NCI-H2029 (cell line): ENCODE measurements at regions not wholly inside any gene's neighbourhood (a gene's known extent, or its start where the extent isn't known, plus 50 kb on each side); places are given as distances from the start of the nearest gene placed in this dataset.

ENCODE experiments used
- DNase-seq: peaks from one replicate; lab custom pipeline; 2025; lab: John Stamatoyannopoulos, UW

GRCh38 chr2:19809206-19809605, 92.6 kb downstream of the TTC32 start:
- no peak for DNase-seq

GRCh38 chr2:19807866-19808265, 93.9 kb downstream of the TTC32 start:
- no peak for DNase-seq

GRCh38 chr2:19807346-19807745, 94.4 kb downstream of the TTC32 start:
- no peak for DNase-seq

DNA sequence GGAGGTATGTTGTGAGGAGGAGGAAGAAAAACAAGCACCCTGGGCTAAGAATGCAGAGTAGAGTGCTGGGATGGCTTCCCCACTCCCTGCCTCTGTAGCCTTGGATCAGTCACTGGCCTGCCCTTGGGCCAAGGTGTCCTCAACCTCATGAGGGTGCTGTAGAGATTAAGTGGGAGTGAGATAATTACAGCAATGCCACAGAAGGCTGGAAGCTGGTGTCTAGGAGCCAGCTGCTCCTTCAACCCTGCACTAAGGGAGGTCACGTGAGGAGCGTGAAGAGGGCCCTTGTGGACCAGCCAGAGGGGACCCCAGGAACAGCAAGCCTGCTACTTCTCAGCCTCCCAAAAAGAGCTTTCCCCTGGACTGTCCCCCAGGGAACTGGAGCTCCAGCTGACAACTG, 95.2 kb downstream of the TTC32 start:
- DNase-seq = no peak

- no peak for DNase-seq
These were observed 95.7 kb downstream of the TTC32 start for GRCh38 chr2:19806131-19806530.

GRCh38 chr2:19805266-19805665, 96.5 kb downstream of the TTC32 start:
- no peak for DNase-seq

DNA sequence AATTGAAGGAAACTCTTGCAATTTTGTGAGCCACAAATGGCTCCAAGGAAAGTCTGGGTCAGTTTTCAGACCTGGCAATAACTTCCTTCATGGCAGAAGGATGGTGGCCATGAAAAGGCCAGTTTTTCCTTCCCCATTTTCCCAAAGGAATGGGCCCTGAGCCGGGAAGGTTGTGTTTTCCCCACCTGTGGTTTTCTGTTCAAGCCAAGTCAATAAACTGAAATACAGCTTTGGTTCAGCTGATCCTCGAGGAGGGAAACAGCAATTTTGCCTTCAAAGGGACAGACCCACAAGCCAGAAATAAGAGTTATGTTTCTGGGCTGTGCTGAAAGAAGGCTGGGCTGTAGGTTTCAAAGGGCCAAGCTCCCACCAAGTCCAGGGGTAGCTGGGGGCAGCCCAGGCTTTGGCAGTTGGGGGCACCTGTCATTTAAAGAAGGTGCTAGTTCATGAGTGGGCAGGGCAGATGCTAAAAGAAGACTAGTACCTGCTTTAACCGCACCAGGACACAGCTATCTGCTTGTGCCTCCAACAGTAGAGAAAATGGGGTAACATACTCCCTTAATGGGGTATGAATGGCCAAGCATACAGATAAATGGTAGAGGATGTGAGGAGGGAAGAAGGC, 97.0 kb downstream of the TTC32 start:
- DNase-seq = no peak

DNA sequence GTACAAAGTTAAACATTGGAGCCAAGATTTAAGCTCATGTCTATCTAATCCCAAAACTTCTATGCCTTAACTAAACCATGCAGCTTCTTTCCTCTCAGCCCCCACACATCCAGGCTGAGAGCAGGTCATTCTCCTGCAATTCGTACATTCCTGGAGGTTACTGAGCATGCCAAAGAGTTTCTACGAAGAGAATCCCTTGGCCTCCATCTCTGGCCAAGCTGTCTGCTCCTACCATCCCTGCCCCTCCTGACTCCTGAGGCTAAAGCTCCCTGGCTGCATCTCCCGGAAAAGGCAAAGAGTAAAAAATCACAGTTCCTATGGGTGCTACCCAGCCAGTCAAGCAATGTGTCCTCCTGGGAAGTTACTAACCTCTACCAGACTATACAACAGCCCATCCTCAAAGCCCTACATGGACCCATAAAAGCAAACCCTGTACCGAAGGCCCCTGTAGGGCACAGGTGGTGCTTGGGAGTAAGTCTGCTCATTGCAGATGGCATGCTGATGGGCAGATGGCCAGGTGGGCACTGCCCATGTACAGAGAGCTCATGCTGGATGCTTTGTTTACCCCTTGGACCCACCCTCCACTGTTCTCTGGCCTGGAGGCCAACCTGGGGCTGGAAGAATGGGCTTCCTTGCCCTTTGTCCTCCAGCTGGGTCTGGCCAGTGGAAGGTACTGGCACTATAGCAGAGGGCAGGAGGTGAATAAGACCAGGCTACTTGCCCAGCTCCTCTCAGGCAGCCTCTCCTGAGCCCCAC, 99.5 kb downstream of the TTC32 start:
- no peak for DNase-seq

DNA sequence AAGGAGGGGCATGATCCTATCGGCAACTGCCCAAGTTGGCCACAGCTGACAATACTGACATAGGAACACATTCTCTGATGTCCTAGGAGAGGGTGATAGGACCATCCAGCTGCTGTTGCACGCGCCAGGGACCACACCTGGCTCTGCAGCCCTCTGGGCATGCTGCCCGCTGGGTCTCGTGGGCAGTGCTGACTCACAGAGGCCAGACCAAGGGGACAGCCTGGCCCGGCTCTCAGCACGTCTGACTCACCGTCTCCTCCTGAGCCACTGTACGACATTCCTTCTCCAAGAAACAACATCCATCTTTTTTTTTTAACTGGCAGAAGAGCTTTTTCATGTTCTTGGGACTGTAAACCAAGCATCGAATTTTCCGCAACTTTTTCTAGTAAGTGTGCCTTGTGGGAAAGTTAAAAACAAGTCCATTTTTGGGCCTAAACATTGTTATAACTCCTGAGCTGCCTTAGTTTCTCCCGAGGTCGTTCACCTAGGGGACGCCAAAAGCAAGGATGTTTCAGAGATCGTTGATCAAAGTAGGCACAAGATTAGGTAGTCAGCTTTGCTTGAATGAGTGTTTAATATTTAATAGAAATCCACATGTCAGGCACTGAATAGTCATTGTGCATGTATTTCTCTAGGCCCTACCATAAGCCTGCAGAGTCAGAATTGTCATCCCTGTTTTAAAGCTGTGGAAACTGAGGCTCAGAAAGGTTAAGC, 100.3 kb downstream of the TTC32 start:
- peak; percentile 62 for DNase-seq

DNA sequence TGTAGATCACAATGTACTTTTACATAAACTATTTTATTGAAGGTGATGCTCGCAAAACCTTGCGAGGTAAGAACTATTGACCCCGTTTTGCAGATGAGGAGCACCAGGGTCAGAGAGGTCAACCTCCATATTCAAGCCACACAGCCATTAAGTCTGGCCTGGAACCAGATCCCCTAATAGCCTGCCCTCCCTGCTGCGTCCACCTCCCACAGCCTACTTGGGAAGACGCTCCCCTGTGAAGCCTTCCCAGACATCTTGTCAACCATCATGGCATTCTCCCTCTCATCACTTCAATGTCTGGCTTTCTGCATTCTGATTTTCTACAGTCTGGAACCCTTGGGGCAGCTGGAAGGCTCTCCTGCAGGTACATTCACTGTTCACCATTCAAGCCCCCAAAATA, 101.0 kb downstream of the TTC32 start:
- DNase-seq = no peak

DNA sequence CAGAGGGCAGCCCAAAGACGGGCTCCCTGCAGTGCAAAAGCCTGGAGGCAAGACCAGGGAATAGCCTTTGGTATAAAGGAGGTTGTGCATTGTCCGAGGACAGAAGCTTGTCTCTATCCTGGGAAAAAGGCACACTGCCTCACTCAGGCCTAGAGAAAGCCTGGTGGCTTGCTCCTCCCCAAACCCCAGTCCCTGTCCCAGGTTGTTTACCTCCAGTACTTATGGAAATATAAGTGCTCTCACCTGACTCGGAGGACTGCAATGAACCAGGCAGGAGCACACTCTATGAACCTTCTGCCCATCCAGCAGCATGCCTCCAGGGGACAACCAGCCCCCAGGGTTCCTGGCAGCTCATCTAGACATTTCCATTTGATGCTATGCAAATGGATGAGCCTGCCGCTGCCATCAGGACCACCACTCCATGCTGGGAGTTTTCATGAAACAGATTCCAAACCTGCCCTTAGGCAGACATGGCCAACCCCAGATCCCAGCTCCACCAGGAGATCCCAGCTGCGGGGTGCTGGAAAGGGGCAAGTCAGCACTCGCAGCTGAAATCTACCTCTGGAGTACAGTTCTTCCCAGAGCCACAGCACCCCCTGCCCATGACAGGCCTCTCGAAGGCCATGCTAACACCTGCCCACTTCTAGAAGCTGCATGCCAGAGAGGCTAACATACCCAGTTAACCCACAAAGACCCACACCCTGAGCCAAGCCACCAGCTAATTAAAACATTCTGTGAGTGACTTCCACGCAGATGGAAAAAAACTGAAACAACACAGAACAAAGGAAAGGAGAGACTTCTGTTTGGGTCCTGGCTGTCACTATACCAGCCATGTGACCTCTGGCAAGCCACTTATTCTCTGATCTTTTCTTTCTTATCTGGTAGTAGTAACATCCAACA, 101.7 kb downstream of the TTC32 start:
- DNase-seq = peak; percentile 62

- no peak for DNase-seq
These were observed 103.9 kb downstream of the TTC32 start for GRCh38 chr2:19797871-19798270.

- no peak for DNase-seq
These were observed 104.5 kb downstream of the TTC32 start for GRCh38 chr2:19797243-19797810.

DNA sequence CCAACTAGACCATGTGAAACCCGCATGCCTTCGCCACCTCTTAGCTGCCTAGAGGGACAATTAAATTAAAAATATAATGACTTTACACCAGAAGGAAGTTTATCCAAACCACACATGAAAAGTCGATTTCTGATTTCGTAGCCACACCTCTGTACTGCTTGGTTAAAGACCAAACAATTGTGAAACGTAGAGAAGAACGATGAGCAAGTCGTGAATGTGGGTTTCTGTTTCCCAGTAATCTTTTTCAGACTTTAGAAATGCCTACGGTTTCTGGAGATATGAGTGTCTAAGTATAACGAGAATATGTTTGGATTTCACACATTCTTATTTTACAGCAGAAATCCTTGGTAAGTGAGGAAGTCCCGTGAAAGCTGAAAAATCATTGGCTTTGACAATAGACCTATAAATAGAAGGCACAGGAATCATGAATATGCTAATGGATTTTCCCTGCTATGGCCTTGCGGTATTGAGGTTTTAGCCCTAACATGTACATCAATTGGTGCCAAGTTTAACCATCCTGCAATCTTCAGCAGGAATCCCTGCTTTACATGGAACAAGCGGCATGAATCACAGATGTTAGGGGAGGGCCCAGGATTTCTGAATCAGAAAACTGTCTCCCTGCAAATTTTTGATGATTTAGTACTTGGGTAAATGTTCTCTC, 105.6 kb downstream of the TTC32 start:
- no peak for DNase-seq

DNA sequence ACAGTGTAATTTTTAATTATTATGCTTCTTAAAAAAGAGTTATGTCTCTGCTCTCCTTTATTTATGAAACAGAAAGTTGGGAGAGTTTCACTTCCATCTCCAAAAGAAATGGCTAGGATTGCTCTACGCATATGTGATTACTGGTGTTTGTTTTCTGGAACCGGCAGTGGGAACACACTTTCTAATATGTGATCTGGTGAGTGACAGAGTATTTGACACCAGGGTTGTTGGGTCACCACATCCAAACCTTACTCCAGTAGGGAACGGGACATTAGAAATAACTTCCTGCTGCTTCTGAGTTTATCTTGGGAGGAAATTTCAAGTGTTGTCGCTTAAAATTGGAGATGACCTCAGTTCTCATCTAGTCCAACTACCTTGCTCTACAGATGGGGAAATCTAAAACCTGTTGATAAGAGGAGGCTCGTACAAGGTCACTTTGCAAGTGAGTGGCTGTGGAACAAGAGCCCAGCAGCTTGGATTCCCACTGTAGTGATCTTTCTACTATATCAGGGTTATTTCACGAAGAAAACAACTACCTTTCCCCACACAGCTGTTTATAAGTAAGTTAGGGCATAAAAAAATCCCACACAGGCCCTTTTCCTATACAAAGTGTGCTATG, 108.5 kb downstream of the TTC32 start:
- no peak for DNase-seq

DNA sequence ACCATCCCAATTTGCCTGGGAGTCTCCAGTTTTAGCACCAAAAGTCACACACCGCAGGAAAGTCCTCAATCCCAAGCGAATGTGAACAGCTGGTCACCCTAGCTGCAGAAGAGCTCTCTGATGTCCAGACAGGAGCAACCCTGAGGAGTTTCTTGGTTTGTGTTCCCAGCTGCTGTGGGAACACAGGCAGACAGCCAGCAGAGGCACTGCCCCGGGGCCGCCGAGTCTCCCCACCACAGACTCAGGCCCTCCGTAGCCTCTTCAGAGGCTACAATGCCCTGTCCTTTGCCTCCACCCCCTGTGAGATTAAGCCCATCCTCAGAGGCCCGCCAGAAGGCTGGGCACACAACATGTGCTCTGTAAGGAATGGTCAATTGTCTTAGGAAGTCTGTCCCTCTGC, 111.5 kb downstream of the TTC32 start:
- DNase-seq = no peak

GRCh38 chr2:19787134-19787533, 114.6 kb downstream of the TTC32 start:
- DNase-seq = no peak

DNA sequence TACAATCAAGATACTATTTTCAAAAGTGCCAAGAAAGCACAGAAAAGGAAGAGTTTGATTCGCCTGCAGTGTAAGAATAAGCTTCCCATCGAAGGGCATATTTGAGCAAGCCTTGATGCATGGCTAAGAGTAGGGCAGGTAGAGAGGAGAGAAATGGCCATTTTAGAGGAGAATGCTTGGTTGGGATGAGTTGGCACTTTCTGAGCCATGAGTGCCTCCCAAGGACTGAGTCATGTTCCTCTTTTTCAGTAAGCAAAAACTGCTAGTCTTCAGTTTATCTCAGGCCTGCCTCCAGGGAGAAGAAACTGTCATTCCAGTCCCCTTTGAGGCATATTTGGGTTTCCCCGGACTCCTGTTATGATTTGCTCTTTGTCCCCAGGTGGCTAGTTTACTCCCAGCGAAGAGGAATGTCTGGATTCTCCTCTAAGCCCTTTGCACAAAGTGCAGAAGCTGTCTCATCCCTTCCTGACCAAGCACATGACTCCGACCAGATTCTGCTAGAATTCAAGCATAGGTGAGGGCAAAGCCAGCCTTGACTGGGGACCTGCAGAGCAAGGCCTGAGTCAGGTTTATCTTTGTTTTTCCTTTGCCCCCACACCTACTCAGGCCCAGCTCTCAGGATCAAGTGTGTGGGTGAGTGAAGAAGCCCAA, 115.2 kb downstream of the TTC32 start:
- DNase-seq = no peak

DNA sequence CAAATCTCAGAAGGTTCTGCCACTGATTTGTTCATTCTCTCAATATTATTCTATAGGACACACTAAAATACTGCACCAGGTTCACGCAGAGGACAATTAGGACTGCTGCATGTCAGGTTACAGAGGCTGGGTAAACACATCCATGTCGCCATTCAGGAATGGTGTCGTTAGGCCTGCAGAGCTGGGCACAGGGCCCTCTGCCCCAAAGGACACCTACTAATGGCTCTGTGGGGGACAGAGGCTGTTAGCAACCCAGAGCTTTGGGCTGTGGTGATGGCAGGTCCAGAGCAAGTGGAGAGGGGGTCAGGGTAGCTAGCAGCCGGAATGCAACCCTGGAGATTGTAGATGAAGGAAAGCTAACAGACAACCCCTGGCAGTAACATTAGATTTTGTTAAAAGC, 115.9 kb downstream of the TTC32 start:
- DNase-seq = no peak

- no peak for DNase-seq
These were observed 116.3 kb downstream of the TTC32 start for GRCh38 chr2:19785447-19785846.
